Neural cell (in vitro differentiated cells): ENCODE measurements at regions not wholly inside any gene's neighbourhood (a gene's known extent, or its start where the extent isn't known, plus 50 kb on each side); places are given as distances from the start of the nearest gene placed in this dataset.

Source experiments
- H2AFZ ChIP-seq: fragments of 200-600, 300-800 bp; sonication (generic), shearing (Covaris generic); 2 replicates; pipeline ENCODE4 v1.6.0; 2014; ENCODE audit warnings: low read depth, mild to moderate bottlenecking, antibody characterized with exemption, low read length, moderate library complexity
- H3F3A ChIP-seq: fragments of 200-600 bp; shearing (Covaris generic); 2 replicates; pipeline ENCODE4 v1.6.1; 2016; ENCODE audit warnings: mild to moderate bottlenecking, moderate library complexity, mixed read lengths, antibody characterized with exemption, low read length; ENCODE audit not compliant: insufficient read depth, poor library complexity, severe bottlenecking
- H3K27ac ChIP-seq: fragments of 200-600, 300-800 bp; sonication (generic), shearing (Covaris generic); 2 replicates; pipeline ENCODE4 v1.5.1; 2014; ENCODE audit warnings: mild to moderate bottlenecking, low read length, moderate library complexity
- H3K27me3 ChIP-seq: fragments of 300-800, 200-600 bp; sonication (generic), shearing (Covaris generic); 2 replicates; pipeline ENCODE4 v1.6.0; 2014; ENCODE audit warnings: mild to moderate bottlenecking, low read depth, low read length, moderate library complexity; ENCODE audit not compliant: insufficient read depth
- H3K36me3 ChIP-seq: fragments of 300-800, 200-600 bp; sonication (generic), shearing (Covaris generic); 2 replicates; pipeline ENCODE4 v1.5.1; 2014; ENCODE audit warnings: mild to moderate bottlenecking, antibody characterized with exemption, low read length, moderate library complexity; ENCODE audit not compliant: insufficient read depth
- H3K4me2 ChIP-seq: fragments of 300-800, 200-600 bp; sonication (generic), shearing (Covaris generic); 2 replicates; pipeline ENCODE4 v1.6.0; 2014; ENCODE audit warnings: mild to moderate bottlenecking, low read length
- H3K4me3 ChIP-seq: fragments of 300-800, 200-600 bp; sonication (generic), shearing (Covaris generic); 2 replicates; pipeline ENCODE4 v1.5.1; 2014; ENCODE audit warnings: mild to moderate bottlenecking, low read length, moderate library complexity
- H3K79me2 ChIP-seq: fragments of 200-600 bp; shearing (Covaris generic); replicated peaks from 2 replicates; pipeline ENCODE4 v1.6.0; 2014; ENCODE audit warnings: mild to moderate bottlenecking, low read length, moderate library complexity; ENCODE audit not compliant: insufficient read depth
- H3K9ac ChIP-seq: fragments of 300-800, 200-600 bp; sonication (generic), shearing (Covaris generic); 2 replicates; pipeline ENCODE4 v1.6.1; 2016; ENCODE audit warnings: mild to moderate bottlenecking, low read length, mixed read lengths
- H3K9me2 ChIP-seq: fragments of 200-600 bp; shearing (Covaris generic); 2 replicates; pipeline ENCODE4 v1.6.1; 2016; ENCODE audit warnings: mild to moderate bottlenecking, low read length, mixed read lengths; ENCODE audit not compliant: insufficient read depth
- H3K9me3 ChIP-seq: fragments of 200-600, 300-800 bp; sonication (generic), shearing (Covaris generic); 2 replicates; pipeline ENCODE4 v1.6.1; 2016; ENCODE audit warnings: mild to moderate bottlenecking, mixed run types, low read length, moderate library complexity, mixed read lengths
- H4K20me1 ChIP-seq: fragments of 200-600 bp; shearing (Covaris generic); 2 replicates; pipeline ENCODE4 v1.6.1; 2016; ENCODE audit warnings: mild to moderate bottlenecking, mixed run types; ENCODE audit not compliant: insufficient read depth
- CTCF ChIP-seq: fragments of 450-650 bp; IDR thresholded peaks from 2 replicates; pipeline ENCODE4 v1.5.1; 2014; ENCODE audit warnings: antibody characterized with exemption, mild to moderate bottlenecking, moderate library complexity; ENCODE audit not compliant: poor library complexity, severe bottlenecking
- EP300 ChIP-seq: fragments of 450-650 bp; conservative IDR thresholded peaks from 2 replicates; pipeline ENCODE4 v1.6.1; 2014; ENCODE audit warnings: antibody characterized with exemption, mild to moderate bottlenecking, moderate library complexity; ENCODE audit not compliant: poor library complexity, severe bottlenecking
- EZH2 ChIP-seq: fragments of 200-600, 300-800 bp; shearing (Covaris generic), sonication (generic); IDR thresholded peaks from 2 replicates; pipeline ENCODE4 v1.6.1; 2014; ENCODE audit warnings: antibody characterized with exemption, low read length, borderline replicate concordance, mild to moderate bottlenecking; ENCODE audit not compliant: insufficient read depth, poor library complexity, severe bottlenecking
- MXI1 ChIP-seq: fragments of 450-650 bp; conservative IDR thresholded peaks from 2 replicates; pipeline ENCODE4 v1.6.1; 2014; ENCODE audit warnings: antibody characterized with exemption, mild to moderate bottlenecking; ENCODE audit not compliant: poor library complexity, severe bottlenecking
- POLR2AphosphoS5 ChIP-seq: IDR thresholded peaks from 2 replicates; pipeline ENCODE4 v1.6.1; 2012
- RAD21 ChIP-seq: fragments of 450-650 bp; conservative IDR thresholded peaks from 2 replicates; pipeline ENCODE4 v1.6.1; 2014; ENCODE audit warnings: antibody characterized with exemption, mild to moderate bottlenecking, moderate library complexity
- SMC3 ChIP-seq: fragments of 450-650 bp; conservative IDR thresholded peaks from 2 replicates; pipeline ENCODE4 v1.6.1; 2014; ENCODE audit warnings: antibody characterized with exemption, mild to moderate bottlenecking, moderate library complexity; ENCODE audit not compliant: poor library complexity
- TAF1 ChIP-seq: IDR thresholded peaks from 2 replicates; pipeline ENCODE4 v1.6.1; 2012; ENCODE audit warnings: low read depth
- TF ChIP-seq, protein P1 (sequence below): IDR thresholded peaks from 2 replicates; pipeline ENCODE4 v1.6.1; 2012; ENCODE audit warnings: borderline replicate concordance

- TF ChIP-seq EP300: no peak
- no peak for TF ChIP-seq EZH2
- TF ChIP-seq, protein P1, sequence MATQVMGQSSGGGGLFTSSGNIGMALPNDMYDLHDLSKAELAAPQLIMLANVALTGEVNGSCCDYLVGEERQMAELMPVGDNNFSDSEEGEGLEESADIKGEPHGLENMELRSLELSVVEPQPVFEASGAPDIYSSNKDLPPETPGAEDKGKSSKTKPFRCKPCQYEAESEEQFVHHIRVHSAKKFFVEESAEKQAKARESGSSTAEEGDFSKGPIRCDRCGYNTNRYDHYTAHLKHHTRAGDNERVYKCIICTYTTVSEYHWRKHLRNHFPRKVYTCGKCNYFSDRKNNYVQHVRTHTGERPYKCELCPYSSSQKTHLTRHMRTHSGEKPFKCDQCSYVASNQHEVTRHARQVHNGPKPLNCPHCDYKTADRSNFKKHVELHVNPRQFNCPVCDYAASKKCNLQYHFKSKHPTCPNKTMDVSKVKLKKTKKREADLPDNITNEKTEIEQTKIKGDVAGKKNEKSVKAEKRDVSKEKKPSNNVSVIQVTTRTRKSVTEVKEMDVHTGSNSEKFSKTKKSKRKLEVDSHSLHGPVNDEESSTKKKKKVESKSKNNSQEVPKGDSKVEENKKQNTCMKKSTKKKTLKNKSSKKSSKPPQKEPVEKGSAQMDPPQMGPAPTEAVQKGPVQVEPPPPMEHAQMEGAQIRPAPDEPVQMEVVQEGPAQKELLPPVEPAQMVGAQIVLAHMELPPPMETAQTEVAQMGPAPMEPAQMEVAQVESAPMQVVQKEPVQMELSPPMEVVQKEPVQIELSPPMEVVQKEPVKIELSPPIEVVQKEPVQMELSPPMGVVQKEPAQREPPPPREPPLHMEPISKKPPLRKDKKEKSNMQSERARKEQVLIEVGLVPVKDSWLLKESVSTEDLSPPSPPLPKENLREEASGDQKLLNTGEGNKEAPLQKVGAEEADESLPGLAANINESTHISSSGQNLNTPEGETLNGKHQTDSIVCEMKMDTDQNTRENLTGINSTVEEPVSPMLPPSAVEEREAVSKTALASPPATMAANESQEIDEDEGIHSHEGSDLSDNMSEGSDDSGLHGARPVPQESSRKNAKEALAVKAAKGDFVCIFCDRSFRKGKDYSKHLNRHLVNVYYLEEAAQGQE: no peak
- TF ChIP-seq MXI1: no peak
- TF ChIP-seq CTCF: no peak
- TF ChIP-seq TAF1: no peak
- TF ChIP-seq POLR2AphosphoS5: no peak
- no peak for TF ChIP-seq SMC3
- TF ChIP-seq RAD21: no peak
- Histone ChIP-seq H2AFZ (no peak overlapping the region), H3K36me3 (no peaks in the 10 kb centered on the region), H3K79me2 (no peaks in the 10 kb centered on the region), H3K27ac (no peak overlapping the region), H3K4me2 (no peak overlapping the region), H3F3A (no peaks in the 10 kb centered on the region), H4K20me1 (no peaks in the 10 kb centered on the region), H3K9me2 (no peaks in the 10 kb centered on the region), H3K4me3 (no peak overlapping the region), H3K9ac (no peak overlapping the region), H3K9me3 (no peaks in the 10 kb centered on the region), H3K27me3 (no peaks in the 10 kb centered on the region)
Observed at GRCh38 chr11:95305705-95306104, 74.7 kb upstream of the SESN3 start.

DNA sequence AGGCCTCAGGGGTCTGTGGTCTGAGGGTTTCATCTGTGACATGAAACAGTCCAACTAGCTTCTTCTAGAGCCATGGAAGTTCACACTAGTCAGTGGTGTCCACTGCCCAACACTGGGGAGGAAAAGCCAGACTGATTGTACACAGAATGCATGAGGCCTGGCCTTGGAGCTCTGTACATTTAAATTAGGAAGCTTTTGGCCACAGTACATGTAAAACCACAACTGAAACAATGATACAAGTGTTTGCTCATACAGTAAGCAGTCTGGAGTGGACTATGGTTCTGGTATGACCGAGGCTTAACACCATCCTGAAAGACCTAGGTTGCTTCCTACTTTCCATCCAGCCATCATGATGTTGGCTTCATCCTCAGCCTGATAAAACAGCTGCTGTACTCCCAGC is 73.8 kb upstream of the SESN3 start:
- H3K27ac ChIP-seq: no peak overlapping the region
- no peaks in the 10 kb centered on the region for H3K79me2 ChIP-seq
- no peaks in the 10 kb centered on the region for H3K9me3 ChIP-seq
- H2AFZ ChIP-seq: no peak overlapping the region
- no peaks in the 10 kb centered on the region for H3K9me2 ChIP-seq
- no peaks in the 10 kb centered on the region for H3K27me3 ChIP-seq
- no peaks in the 10 kb centered on the region for H3F3A ChIP-seq
- no peak overlapping the region for H3K4me3 ChIP-seq
- H3K4me2 ChIP-seq: no peak overlapping the region
- H3K9ac ChIP-seq: no peak overlapping the region
- TF ChIP-seq RAD21 (no peak), EZH2 (no peak), POLR2AphosphoS5 (no peak), TAF1 (no peak), SMC3 (no peak), EP300 (no peak), CTCF (no peak), MXI1 (no peak)
- TF ChIP-seq, protein P1: no peak
- H3K36me3 ChIP-seq: no peaks in the 10 kb centered on the region
- no peaks in the 10 kb centered on the region for H4K20me1 ChIP-seq
